ENCODE measurements at regions not wholly inside any gene's neighbourhood (a gene's known extent, or its start where the extent isn't known, plus 50 kb on each side); places are given as distances from the start of the nearest gene placed in this dataset.

- DNase-seq (ENCODE audit: low read depth), result no peak
- TF ChIP-seq CTCF (conservative IDR thresholded peaks at IDR 0.05; ENCODE audit: low read length), result no peak
- H3K4me3 ChIP-seq (ENCODE audit: low read length), result no peak overlapping the region
These were observed 91.4 kb upstream of the LRIG1 start for GRCh38 chr3:66592016-66592761.

GRCh38 chr3:66592927-66593625 lies 92.3 kb upstream of the LRIG1 start:
- TF ChIP-seq CTCF (conservative IDR thresholded peaks at IDR 0.05; ENCODE audit: low read length), result no peak
- no peak for DNase-seq (ENCODE audit: low read depth)
- H3K4me3 ChIP-seq (ENCODE audit: low read length), result no peak overlapping the region

GRCh38 chr3:66593978-66594377 lies 93.2 kb upstream of the LRIG1 start:
- TF ChIP-seq CTCF (conservative IDR thresholded peaks at IDR 0.05; ENCODE audit: low read length), result no peak
- peak; percentile 74 for DNase-seq (ENCODE audit: low read depth)
- H3K4me3 ChIP-seq (ENCODE audit: low read length), result no peak overlapping the region

- no peak for TF ChIP-seq CTCF (conservative IDR thresholded peaks at IDR 0.05; ENCODE audit: low read length)
- no peak overlapping the region for H3K4me3 ChIP-seq (ENCODE audit: low read length)
- DNase-seq (ENCODE audit: low read depth), result no peak
These were observed 96.6 kb upstream of the LRIG1 start for GRCh38 chr3:66597308-66597863.

GRCh38 chr3:66598168-66598567 lies 97.3 kb upstream of the LRIG1 start:
- no peak overlapping the region for H3K4me3 ChIP-seq (ENCODE audit: low read length)
- peak; percentile 61 for DNase-seq (ENCODE audit: low read depth)
- TF ChIP-seq CTCF (conservative IDR thresholded peaks at IDR 0.05; ENCODE audit: low read length), result no peak

- DNase-seq (ENCODE audit: low read depth), result no peak
- H3K4me3 ChIP-seq (ENCODE audit: low read length), result no peak overlapping the region
- no peak for TF ChIP-seq CTCF (conservative IDR thresholded peaks at IDR 0.05; ENCODE audit: low read length)
These were observed 101.4 kb upstream of the LRIG1 start for GRCh38 chr3:66602237-66602636.

GRCh38 chr3:66602691-66603090 lies 101.9 kb upstream of the LRIG1 start:
- H3K4me3 ChIP-seq (ENCODE audit: low read length), result no peak overlapping the region
- no peak for TF ChIP-seq CTCF (conservative IDR thresholded peaks at IDR 0.05; ENCODE audit: low read length)
- no peak for DNase-seq (ENCODE audit: low read depth)
